HAP-1 (cell line): ENCODE measurements at regions not wholly inside any gene's neighbourhood (a gene's known extent, or its start where the extent isn't known, plus 50 kb on each side); places are given as distances from the start of the nearest gene placed in this dataset.
"Not testable (repeated sequence)": the region's sequence is repeated elsewhere in the genome, so short reads cannot be mapped to it uniquely, and the experiment has no call there.

Experiments
- DNase-seq, 2 experiments: peaks; one replicate each; pipeline ENCODE4 v3.0.0-alpha.2; 2016 to 2020; ENCODE audit warnings: low spot score in 2 of 2
- H3K27me3 ChIP-seq: fragments of 250-450 bp; sonication (Bioruptor Pico); 2 replicates; pipeline ENCODE4 v1.5.1; 2020; ENCODE audit warnings: low read depth, mild to moderate bottlenecking, moderate library complexity
- H3K36me3 ChIP-seq: fragments of 250-450 bp; sonication (Bioruptor Pico); replicated peaks from 2 replicates; pipeline ENCODE4 v1.5.1; 2020; ENCODE audit warnings: mild to moderate bottlenecking
- H3K4me1 ChIP-seq: fragments of 250-450 bp; sonication (Bioruptor Pico); 2 replicates; pipeline ENCODE4 v1.5.1; 2020; ENCODE audit warnings: mild to moderate bottlenecking
- H3K4me3 ChIP-seq: fragments of 250-450 bp; sonication (Bioruptor Pico); 2 replicates; pipeline ENCODE4 v1.5.1; 2020; ENCODE audit warnings: mild to moderate bottlenecking, moderate library complexity
- H3K9me3 ChIP-seq: fragments of 250-450 bp; sonication (Bioruptor Pico); 2 replicates; pipeline ENCODE4 v1.5.1; 2020; ENCODE audit warnings: mild to moderate bottlenecking, moderate library complexity
- in situ Hi-C: fragments of 300-500 bp; cut with MboI; formaldehyde crosslinking; loops from 3 replicates; pipeline ENCODE4 v1.14.3; 2020; ENCODE audit warnings: low sequenced_read_pairs, inconsistent platforms, mixed read lengths

DNA sequence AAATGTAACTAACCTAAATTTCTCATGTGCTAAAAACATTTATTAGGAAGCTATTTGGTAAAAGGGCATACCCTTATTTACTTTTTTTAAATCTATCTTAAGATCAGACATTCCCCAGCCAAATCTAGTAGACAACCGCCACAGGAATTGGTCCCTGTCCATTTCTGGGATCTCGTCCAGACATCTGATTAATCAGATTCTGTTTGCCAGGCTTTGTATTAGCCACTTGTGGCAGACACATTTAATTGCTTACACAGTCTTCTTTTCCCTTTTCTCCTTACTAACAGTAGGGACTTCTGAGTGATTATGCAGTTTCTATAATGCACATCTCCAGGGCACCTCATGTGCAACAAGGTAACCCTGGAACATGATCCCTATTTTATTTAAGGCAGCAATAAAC, 449.0 kb upstream of the RGS18 start:
- H3K27me3 ChIP-seq: no peaks in the 10 kb centered on the region
- no peaks in the 10 kb centered on the region for H3K4me1 ChIP-seq
- no peaks in the 10 kb centered on the region for H3K36me3 ChIP-seq
- H3K4me3 ChIP-seq: no peak overlapping the region
- no peak for DNase-seq
- H3K9me3 ChIP-seq: no peaks in the 10 kb centered on the region
- in situ Hi-C loops: no loop called here

DNA sequence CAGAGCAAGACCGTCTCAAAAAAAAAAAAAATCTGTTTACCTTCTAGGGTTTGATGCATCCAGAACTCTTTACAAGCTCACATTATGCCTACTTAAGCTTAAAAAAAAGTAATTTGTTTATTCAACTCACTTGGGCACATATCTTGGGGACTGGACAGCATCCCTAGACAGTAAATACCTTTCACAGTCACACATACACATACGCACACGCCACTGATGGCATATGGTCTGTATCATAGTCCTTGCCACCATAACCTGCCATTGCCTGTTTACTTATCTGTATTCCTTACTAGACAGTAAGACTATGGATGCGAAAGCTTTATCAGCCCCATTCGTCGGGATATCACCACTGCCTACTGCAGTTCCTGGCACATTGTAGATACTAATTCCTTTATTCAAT, 446.3 kb upstream of the RGS18 start:
- no peak overlapping the region for H3K4me3 ChIP-seq

DNA sequence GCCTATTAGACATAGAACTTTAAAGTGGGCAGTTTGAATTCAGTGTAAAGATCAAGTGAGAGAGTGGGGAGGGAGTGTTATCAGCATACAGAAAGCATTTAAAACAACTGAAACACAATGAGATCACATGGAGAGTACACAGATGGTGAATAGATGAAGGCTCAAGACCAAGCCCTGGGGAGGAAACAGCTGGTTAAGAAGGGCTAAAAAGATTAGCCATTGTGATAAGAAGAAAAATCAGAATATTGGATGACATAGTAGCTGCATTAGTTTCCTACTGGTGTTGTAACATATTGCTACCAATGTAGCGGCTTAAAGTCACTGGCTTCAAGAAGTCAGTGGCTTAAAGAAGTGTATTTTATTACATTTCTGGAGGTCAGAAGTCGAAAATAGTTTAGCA, 443.4 kb upstream of the RGS18 start:
- Histone ChIP-seq H3K27me3 (no peaks in the 10 kb centered on the region), H3K4me1 (no peaks in the 10 kb centered on the region), H3K36me3 (no peaks in the 10 kb centered on the region), H3K4me3 (no peak overlapping the region), H3K9me3 (no peaks in the 10 kb centered on the region)
- in situ Hi-C loops: no loop called here
- no peak for DNase-seq

More for the DNA sequence above, 446.3 kb upstream of the RGS18 start:
- in situ Hi-C loops: no loop called here
- Histone ChIP-seq H3K36me3 (no peaks in the 10 kb centered on the region), H3K4me1 (no peaks in the 10 kb centered on the region), H3K27me3 (no peaks in the 10 kb centered on the region), H3K9me3 (no peaks in the 10 kb centered on the region)
- no peak for DNase-seq

- no peak overlapping the region for H3K4me3 ChIP-seq
- in situ Hi-C loops: no loop called here
- H3K36me3 ChIP-seq: no peaks in the 10 kb centered on the region
- no peaks in the 10 kb centered on the region for H3K9me3 ChIP-seq
- H3K4me1 ChIP-seq: no peaks in the 10 kb centered on the region
- no peak for DNase-seq
- no peaks in the 10 kb centered on the region for H3K27me3 ChIP-seq
Observed at GRCh38 chr1:191729742-191730141, 428.5 kb upstream of the RGS18 start.

- in situ Hi-C loops, DNase-seq: not testable (repeated sequence)
Observed at GRCh38 chr1:191731608-191732302, 426.5 kb upstream of the RGS18 start.

DNA sequence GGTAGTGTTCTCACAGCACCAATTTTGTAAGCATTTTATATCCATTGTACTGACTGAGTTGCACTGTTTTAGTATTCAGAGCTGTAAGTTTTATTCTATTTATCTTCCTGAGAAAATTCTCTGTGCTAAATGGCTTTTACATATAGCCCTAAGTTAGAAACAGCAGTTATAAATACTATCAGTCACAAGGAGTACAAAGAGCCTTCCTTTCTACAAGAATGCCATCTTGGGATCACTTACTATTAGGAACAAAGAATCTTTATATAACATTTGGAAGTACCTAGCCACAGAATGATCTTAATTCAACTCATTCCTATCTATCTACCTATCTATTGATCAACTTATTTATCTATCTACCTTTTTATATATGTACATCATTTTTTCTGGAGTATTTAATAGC, 423.9 kb upstream of the RGS18 start:
- Histone ChIP-seq H3K4me3 (no peak overlapping the region), H3K27me3 (no peaks in the 10 kb centered on the region), H3K9me3 (no peaks in the 10 kb centered on the region), H3K4me1 (no peaks in the 10 kb centered on the region), H3K36me3 (no peaks in the 10 kb centered on the region)
- DNase-seq: no peak
- in situ Hi-C loops: no loop called here

More at GRCh38 chr1:191731608-191732302, 426.5 kb upstream of the RGS18 start:
- H3K9me3 ChIP-seq, H3K4me3 ChIP-seq, H3K36me3 ChIP-seq, H3K27me3 ChIP-seq, H3K4me1 ChIP-seq: not testable (repeated sequence)

- in situ Hi-C loops: no loop called here
- H3K9me3 ChIP-seq: no peaks in the 10 kb centered on the region
- no peaks in the 10 kb centered on the region for H3K36me3 ChIP-seq
- H3K4me1 ChIP-seq: no peaks in the 10 kb centered on the region
- DNase-seq: no peak
- no peak overlapping the region for H3K4me3 ChIP-seq
- no peaks in the 10 kb centered on the region for H3K27me3 ChIP-seq
Observed at GRCh38 chr1:191739544-191739943, 418.7 kb upstream of the RGS18 start.

- H3K27me3 ChIP-seq: no peaks in the 10 kb centered on the region
- H3K9me3 ChIP-seq: no peaks in the 10 kb centered on the region
- H3K4me1 ChIP-seq: peaks cover 5% of the 10 kb centered on the region; the same call in 1 of the 2 replicates
- H3K4me3 ChIP-seq: no peak overlapping the region
- no peaks in the 10 kb centered on the region for H3K36me3 ChIP-seq
- no peak for DNase-seq
- in situ Hi-C loops: no loop called here
Observed at GRCh38 chr1:191752342-191752741, 405.9 kb upstream of the RGS18 start.

DNA sequence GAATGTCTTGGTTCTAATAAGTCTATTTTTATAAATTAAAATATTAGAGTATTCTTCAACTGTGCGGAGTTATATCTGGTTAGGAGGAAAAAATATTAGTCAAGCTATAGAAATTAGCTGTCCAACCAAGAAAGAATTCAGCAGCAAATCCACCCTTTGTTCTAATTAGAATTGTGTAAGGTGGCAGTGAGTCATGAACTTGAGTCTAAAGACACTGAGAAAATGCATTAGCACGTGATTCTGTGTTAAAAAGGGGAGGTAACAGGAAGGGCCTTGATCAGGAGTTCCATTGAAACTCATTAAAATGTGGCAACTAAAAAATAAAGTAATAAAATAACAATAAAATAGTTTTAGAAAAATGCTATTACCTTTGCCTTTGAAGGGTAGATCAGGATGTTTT, 398.2 kb upstream of the RGS18 start:
- DNase-seq: no peak
- Histone ChIP-seq H3K9me3 (no peaks in the 10 kb centered on the region), H3K4me1 (no peaks in the 10 kb centered on the region), H3K27me3 (no peaks in the 10 kb centered on the region), H3K36me3 (no peaks in the 10 kb centered on the region), H3K4me3 (no peak overlapping the region)
- in situ Hi-C loops: no loop called here

DNA sequence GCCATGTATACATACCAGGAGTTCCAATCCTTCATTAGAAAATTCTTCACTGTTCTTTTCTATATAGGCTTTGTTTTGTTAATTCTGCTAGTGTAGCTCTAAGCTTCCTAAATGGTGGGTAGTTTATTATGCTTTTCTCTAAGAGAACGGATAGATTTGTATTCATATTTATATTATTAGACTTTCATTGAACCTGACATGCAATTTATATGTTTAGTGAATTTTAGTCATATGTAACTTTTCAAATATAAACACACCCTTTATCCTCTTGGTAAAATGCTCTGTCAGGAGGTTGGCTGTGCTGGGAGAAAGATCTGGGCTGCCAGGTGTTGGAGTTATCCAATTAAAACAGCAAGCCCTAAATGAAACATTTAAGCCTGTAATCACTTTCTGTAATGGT, 369.7 kb upstream of the RGS18 start:
- peak; percentile 48 to 90 for DNase-seq
- H3K36me3 ChIP-seq: no peaks in the 10 kb centered on the region
- no peaks in the 10 kb centered on the region for H3K9me3 ChIP-seq
- no peak overlapping the region for H3K4me3 ChIP-seq
- H3K4me1 ChIP-seq: peaks cover 12% of the 10 kb centered on the region
- in situ Hi-C loops: no loop called here
- H3K27me3 ChIP-seq: no peaks in the 10 kb centered on the region

GRCh38 chr1:191798178-191798577, 360.1 kb upstream of the RGS18 start:
- in situ Hi-C loops: no loop called here
- DNase-seq: no peak
- no peaks in the 10 kb centered on the region for H3K36me3 ChIP-seq
- no peak overlapping the region for H3K4me3 ChIP-seq
- no peaks in the 10 kb centered on the region for H3K9me3 ChIP-seq
- no peaks in the 10 kb centered on the region for H3K27me3 ChIP-seq
- H3K4me1 ChIP-seq: no peaks in the 10 kb centered on the region

DNA sequence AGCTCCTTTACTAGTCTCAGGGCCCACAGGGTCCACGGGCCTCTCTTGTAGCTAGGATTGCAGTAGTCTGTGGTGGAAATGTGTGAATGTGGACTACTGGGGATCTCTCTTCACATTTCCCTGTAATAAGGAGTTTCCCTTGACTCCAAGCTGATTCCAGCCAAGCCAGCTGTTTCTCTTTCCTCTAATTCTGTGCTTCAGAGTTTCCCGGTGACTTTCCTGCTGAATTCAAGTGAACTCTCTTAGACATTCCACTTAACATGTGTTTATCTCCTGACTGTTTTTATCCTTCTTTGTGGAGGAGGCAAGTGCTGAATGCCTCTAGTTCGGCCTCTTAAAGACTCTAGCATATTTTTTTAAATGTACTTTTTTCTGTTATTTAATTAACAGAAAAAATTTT, 354.0 kb upstream of the RGS18 start:
- no peak for DNase-seq
- in situ Hi-C loops: no loop called here
- Histone ChIP-seq H3K36me3 (no peaks in the 10 kb centered on the region), H3K4me3 (no peak overlapping the region), H3K9me3 (no peaks in the 10 kb centered on the region), H3K4me1 (no peaks in the 10 kb centered on the region), H3K27me3 (no peaks in the 10 kb centered on the region)

GRCh38 chr1:191813593-191813992, 344.7 kb upstream of the RGS18 start:
- H3K4me3 ChIP-seq, H3K36me3 ChIP-seq, in situ Hi-C loops, H3K9me3 ChIP-seq, H3K4me1 ChIP-seq, DNase-seq, H3K27me3 ChIP-seq: not testable (repeated sequence)

GRCh38 chr1:191818198-191818597, 340.1 kb upstream of the RGS18 start:
- Histone ChIP-seq H3K9me3 (no peaks in the 10 kb centered on the region), H3K27me3 (no peaks in the 10 kb centered on the region), H3K4me3 (no peak overlapping the region), H3K4me1 (no peaks in the 10 kb centered on the region), H3K36me3 (no peaks in the 10 kb centered on the region)
- DNase-seq: no peak
- in situ Hi-C loops: no loop called here

DNA sequence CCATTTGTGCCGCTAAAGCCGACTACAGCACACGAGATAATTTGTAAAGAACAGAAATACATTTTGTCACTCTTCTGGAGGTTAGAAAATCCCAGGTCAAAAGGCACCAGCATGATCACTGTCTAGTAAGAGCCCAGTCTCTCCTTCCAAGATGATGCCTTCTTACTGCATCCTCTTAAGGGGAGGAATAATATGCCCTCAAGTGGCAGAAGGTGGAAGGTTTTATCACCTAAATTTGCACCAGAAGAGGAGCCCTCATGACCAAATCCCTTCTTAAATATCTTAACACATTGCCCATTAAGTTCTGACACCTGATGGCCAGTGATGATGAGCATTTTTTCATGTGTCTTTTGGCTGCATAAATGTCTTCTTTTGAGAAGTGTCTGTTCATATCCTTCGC, 326.7 kb upstream of the RGS18 start:
- in situ Hi-C loops: no loop called here
- Histone ChIP-seq H3K4me3 (no peak overlapping the region), H3K36me3 (no peaks in the 10 kb centered on the region), H3K9me3 (no peaks in the 10 kb centered on the region), H3K27me3 (no peaks in the 10 kb centered on the region), H3K4me1 (no peaks in the 10 kb centered on the region)
- peak in 1 of 2 experiments; percentile 28 for DNase-seq
